GM18505 (cell line): ENCODE measurements at regions not wholly inside any gene's neighbourhood (a gene's known extent, or its start where the extent isn't known, plus 50 kb on each side); places are given as distances from the start of the nearest gene placed in this dataset.

ENCODE experiments used
- ATAC-seq: cut with Tn5 transposase; IDR thresholded peaks from one replicate; pipeline ENCODE4 v1.9.1; 2021; ENCODE audit not compliant: unreplicated experiment
- POLR2A ChIP-seq: IDR thresholded peaks from 4 replicates; pipeline ENCODE4 v1.6.1; 2011; ENCODE audit warnings: borderline replicate concordance; ENCODE audit not compliant: insufficient read depth, insufficient read length; ENCODE audit errors: extremely low read depth

DNA sequence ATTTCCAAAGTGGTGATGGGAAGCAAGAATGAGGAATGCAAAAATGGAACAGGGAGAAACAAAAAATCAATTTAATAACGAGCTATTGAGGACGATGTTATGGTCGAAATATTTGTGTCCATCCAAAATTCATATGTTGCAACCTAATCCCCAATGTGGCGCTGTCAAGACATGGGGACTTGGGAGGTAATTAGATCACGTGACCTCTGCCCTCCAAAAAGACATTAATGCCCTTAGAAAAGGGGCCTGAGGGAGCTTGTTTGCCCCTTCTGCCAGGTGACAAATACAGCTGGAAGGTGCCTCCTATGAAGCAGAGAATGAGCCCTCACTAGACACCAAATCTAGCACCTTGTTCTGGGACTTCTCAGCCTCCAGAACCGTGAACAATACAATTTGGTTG, 315.2 kb upstream of the CDH9 start:
- TF ChIP-seq POLR2A: no peak
- ATAC-seq: no peak

DNA sequence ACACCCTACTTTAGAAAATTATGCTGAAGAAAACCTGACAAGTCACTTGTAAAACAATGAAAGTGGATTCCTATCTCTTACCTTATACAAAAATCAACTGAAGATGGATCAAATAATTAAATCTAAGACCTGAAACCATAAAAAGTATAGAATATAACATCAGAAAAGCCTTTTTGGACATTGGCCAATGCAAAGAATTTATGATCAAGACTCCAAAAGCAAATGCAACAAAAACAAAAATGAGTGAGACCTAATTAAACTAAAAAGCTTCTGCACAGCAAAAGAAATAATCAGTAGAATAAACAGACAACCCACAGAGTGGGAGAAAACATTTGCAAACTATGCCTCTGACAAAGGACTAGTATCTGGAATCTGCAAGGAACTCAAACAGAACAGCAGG, 303.0 kb upstream of the CDH9 start:
- no peak for TF ChIP-seq POLR2A
- no peak for ATAC-seq

DNA sequence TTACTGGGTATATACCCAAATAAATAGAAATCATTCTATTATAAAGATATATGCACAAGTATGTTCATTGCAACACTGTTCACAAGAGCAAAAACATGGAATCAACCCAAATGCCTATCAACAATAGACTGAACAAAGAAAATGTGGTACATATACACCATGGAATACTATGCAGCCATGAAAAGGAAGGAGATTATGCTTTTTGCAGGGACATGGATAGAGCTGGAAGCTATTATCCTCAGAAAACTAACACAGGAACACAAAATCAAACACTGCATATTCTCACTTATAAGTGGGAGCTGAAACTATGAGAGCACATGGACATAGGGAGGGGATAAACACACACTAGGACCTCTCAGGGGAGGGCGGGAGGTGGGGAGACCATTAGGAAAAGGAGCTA, 298.4 kb upstream of the CDH9 start:
- TF ChIP-seq POLR2A: no peak

DNA sequence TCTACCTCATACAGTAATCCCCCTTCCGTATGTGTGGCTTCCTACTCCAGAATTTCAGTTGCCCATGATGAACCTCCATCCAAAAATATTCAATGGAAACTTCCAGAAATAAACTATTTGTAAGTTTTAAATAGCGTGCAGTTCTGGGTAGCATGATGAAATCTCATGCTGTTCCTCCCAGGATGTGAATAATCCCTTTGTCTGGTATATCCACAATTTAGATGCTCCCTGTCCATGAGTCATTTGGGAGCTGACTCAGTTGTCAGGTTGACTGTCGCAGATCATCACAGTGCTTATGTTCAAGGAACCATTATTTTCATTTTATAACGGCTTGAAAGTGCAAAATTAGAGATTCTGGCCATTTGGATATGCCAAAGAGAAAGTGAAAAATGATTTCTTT, 290.1 kb upstream of the CDH9 start:
- ATAC-seq: no peak
- TF ChIP-seq POLR2A: no peak

More for the DNA sequence above, 298.4 kb upstream of the CDH9 start:
- no peak for ATAC-seq

DNA sequence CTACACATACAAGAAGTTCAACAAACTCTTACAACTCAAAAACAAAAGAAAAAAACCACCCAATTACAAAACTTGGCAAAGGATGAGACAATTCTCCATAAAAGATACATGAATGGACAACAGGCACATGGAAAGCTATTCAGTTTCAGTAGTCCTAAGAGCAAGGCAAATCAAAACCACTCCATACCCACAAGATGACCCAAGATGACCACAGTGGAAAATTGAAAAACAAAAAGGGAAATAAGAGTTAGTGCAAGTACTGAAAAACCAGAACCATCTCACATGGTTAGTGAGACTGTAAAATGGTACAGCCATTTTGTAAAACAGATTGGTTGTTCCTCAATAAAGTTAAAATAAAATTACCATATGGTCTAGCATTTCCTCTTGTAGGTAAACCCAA, 287.1 kb upstream of the CDH9 start:
- ATAC-seq: no peak
- TF ChIP-seq POLR2A: no peak

DNA sequence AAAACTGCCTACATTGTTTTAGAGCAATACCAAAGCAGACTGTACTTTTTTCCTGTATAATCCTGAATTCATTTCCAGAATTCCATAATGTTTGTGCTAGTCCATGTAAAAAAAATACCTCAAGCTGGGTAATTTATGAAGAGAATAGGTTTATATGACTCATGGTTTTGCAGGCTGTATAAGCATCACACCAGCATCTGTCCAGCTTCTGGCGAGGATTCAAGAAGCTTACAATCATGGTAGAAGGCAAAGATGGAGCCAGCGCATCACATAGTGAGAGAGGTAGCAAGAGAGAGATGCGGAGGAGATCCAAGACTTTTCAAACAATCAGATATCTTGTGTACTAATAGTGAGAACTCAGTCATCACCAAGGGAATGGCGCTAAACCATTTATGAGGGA, 280.3 kb upstream of the CDH9 start:
- ATAC-seq: no peak
- TF ChIP-seq POLR2A: no peak

DNA sequence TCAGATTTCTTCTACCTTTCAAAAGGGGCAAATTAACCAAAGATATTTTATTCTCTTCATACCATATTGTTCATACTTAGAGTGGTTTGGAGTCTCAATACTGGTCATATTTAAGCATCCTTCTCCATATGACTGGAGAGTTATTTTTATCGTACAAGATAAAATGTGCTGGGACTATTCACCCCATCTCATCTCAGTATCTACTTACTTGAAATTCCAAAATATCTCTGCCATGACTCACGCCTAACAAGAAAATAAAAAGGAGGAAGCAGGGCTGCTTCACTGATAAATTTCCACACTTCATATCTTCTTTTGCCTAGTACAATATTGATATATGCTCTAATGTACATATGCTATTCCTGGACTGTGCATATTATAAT, 277.9 kb upstream of the CDH9 start:
- ATAC-seq: no peak
- TF ChIP-seq POLR2A: no peak

DNA sequence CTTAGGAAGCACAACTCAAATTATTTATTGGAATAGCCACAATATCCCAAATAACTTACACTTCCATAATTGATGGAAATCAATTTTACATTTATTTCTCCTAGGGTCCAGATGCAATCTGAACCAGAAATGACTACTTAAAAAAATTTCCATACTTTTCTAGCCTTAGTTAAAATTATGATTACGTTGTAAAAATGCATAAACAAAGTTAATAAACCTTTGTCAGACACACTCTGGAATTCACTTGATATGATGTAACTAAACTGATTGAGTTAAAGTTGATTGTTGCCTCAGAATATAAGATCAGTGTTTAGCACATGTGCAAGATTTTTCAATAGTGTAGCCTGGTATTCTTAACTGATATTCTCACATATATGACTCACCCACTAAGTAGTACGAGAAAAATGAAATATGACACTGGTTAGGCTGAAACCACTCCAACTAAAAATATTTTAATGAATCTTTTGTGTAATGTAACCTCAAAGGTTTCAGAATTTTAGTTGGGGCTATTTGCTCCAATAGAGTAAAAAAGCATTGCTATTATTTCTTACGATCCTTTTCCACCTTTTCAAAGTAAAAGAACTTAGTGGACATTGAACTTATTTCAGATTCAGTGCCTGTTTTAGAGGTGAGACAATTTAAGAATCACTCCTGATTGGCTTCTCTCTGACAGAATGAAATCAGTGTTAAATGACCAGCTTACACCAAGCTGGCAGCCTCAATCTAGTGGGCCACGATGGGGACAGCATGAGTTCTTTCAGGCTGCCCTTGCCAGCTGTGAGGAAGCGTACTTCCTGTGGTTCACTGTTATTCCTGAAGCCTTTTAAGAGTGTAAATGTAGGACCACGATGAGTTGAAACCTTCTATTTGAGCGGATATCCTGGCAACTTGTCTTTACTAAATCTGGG, 277.2 kb upstream of the CDH9 start:
- no peak for ATAC-seq
- TF ChIP-seq POLR2A: no peak

DNA sequence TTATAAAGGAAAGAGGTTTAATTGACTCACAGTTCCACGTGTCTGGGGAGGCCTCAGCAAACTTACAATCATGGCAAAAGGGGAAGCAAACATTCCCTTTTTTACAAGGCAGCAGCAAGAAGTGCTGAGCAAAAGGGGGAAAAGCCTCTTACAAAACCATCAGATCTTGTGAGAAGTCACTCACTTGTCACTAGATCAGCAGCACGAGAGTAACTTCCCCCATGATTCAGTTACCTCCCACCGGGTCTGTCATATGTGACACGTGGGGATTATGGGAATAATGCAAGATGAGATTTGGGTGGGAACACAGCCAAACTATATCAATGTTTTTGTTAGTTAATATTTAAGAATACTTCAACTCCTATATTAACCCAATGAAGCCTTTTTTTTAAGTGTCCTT, 275.2 kb upstream of the CDH9 start:
- ATAC-seq: no peak
- no peak for TF ChIP-seq POLR2A

DNA sequence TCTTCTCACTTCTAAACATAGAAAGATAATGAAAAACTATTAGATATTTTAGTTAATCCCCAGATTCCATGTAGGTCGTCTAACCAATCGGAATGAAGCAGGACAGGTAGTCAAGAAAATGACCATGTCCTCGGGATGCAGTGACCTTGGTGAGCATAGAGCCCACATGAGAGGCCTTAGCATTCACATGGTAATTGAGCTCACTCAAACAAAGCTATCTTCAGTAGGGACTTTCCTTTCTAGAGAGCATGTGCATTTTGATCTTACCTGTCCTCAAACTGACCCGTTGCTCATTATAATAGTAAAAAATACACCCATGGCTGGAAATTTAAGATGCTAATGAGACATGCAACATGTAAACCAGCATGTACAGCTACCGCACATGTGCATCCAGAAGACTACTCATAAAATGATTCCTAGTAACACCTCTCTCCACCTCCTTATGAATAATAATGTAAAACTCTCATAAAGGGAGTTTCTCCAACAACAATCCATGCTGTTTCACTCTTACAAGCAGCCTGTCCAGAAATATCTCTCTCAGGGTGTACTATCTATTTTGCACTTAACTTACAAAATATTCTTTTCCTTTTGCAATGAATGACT, 274.0 kb upstream of the CDH9 start:
- ATAC-seq: no peak

DNA sequence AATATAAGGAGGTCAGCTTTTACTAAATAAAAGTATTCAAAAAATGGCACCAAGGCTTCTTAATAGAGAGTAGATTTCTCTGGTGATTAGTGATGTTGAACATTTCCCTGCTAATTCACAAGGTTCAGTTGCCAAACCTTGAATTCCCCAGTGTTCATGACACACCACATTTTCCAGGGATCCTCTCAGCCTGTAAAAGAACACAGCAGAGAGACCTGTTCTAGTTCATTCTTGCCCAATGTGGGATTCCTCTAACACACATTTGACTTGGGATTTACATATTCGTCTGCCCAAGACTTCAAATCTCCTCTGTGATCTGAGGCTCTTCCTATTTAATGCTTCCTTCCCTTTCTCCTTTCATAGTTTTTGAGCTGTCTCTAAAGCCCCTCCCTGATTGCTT, 273.2 kb upstream of the CDH9 start:
- TF ChIP-seq POLR2A: no peak
- no peak for ATAC-seq

More for the DNA sequence above, 274.0 kb upstream of the CDH9 start:
- no peak for TF ChIP-seq POLR2A

DNA sequence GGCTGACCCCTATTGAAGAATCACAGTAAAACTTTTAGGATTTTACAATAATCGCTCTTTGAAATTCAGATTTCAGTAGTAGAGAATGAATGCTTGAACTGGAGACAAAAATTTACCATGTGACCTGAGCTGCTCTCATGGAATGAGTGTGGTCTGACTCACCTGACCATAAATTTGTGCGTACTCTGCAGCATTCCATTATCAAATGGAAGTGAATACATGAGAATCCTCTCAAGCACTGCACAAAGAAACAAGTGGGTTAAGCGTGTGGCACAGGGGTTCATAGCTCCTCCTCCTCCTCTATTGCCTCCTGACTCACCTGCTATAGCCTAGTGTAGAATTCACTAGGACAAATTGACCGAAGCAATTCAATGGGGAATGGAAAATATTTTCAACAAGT, 269.8 kb upstream of the CDH9 start:
- no peak for TF ChIP-seq POLR2A

DNA sequence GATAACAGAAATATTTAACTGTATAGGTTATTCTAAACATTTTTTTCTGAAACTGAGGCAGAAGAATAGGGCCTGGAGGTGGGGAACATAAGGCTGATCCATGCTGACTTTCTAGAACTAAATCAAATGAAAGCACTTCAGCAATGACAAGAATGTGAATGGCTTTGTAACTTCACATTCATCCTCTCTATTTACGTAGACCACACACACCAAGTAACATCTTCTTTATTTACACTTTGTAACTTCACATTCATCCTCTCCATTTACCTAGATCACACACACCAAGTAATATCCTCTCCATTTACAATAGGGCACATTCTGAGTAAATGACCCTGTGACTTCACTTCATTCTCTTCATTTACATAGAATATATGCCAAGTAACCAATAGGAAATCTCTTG, 251.8 kb upstream of the CDH9 start:
- TF ChIP-seq POLR2A: no peak
- no peak for ATAC-seq

More for the DNA sequence above, 269.8 kb upstream of the CDH9 start:
- ATAC-seq: no peak

DNA sequence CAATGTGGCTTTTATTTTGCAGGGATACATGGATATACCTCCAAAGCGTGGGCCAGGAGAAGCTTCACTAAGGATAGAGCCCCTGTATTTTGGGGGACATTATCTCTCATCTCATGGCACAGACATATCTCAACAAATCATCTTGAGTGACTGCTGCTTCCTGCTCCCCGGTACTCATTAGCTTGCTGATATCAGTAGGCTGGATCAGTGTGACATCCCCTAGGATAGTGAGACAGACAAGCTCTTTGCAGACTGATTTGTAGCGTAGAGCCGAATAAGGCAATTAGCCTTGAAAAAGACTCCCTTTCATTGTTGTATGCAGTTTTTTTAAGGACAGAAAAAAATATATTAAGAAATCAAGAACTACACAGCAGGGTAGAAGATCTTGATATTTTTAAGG, 237.7 kb upstream of the CDH9 start:
- no peak for ATAC-seq
- no peak for TF ChIP-seq POLR2A

DNA sequence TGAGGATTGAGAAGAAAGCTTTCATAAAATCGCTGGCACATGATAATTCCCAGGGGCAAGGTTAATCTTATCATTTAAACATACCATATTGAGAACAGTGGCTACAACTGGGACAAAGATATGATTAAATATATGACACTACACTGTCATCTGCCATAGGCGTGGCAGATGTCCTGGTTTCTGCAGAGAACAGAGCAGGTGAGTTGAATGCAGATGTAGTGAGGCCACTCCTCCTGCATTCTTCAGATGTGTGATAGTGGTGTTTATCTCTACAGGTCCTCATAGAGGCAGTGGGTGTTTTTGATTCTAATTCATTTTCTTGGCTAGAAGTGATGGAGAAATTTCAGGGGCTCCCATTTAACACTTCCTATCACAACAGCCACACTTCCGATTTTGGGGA, 237.0 kb upstream of the CDH9 start:
- no peak for TF ChIP-seq POLR2A

DNA sequence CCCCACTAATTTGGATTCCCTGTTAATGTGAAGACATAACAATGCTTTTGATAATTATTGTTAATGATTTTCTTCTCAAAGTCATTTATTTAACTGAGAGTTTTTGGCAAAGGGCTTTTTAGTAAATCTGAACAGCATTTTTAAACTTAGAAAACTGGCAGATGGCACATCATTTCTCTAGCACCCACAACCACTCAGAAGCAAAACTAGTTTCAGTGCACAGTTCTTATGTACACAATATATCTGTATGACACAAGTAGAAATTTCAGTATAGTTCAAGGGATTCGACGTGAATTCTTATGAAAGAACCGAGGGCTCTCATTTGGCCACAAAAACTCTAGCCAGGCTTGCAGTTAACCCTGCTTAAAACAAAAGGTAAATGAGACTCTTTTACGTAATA, 231.4 kb upstream of the CDH9 start:
- ATAC-seq: no peak
- TF ChIP-seq POLR2A: no peak

More for the DNA sequence above, 237.0 kb upstream of the CDH9 start:
- ATAC-seq: no peak
